Medulla oblongata (tissue), 1 donor: ENCODE measurements at regions not wholly inside any gene's neighbourhood (a gene's known extent, or its start where the extent isn't known, plus 50 kb on each side); places are given as distances from the start of the nearest gene placed in this dataset.

Experiments used
- DNase-seq: peaks from one replicate; pipeline ENCODE4 v3.0.0-alpha.2; 2015; ENCODE audit errors: extremely low spot score

- no peak for DNase-seq
These were observed 271.6 kb upstream of the ARRDC4 start for GRCh38 chr15:97688886-97689285.

GRCh38 chr15:97691078-97691477 is 269.4 kb upstream of the ARRDC4 start:
- no peak for DNase-seq

- DNase-seq: no peak
These were observed 268.7 kb upstream of the ARRDC4 start for GRCh38 chr15:97691799-97692198.

GRCh38 chr15:97692301-97693015 is 268.0 kb upstream of the ARRDC4 start:
- no peak for DNase-seq

- no peak for DNase-seq
These were observed 266.0 kb upstream of the ARRDC4 start for GRCh38 chr15:97694456-97694855.

GRCh38 chr15:97703400-97703799 is 257.1 kb upstream of the ARRDC4 start:
- DNase-seq: no peak

- DNase-seq: no peak
These were observed 254.4 kb upstream of the ARRDC4 start for GRCh38 chr15:97706059-97706458.

GRCh38 chr15:97708252-97708651 is 252.3 kb upstream of the ARRDC4 start:
- no peak for DNase-seq

GRCh38 chr15:97712530-97712929 is 248.0 kb upstream of the ARRDC4 start:
- DNase-seq: no peak

GRCh38 chr15:97717806-97718205 is 242.7 kb upstream of the ARRDC4 start:
- DNase-seq: no peak

GRCh38 chr15:97718509-97718908 is 242.0 kb upstream of the ARRDC4 start:
- DNase-seq: no peak

GRCh38 chr15:97728791-97729190 is 231.7 kb upstream of the ARRDC4 start:
- DNase-seq: peak; percentile 72

- no peak for DNase-seq
These were observed 231.2 kb upstream of the ARRDC4 start for GRCh38 chr15:97729270-97729669.

- no peak for DNase-seq
These were observed 230.2 kb upstream of the ARRDC4 start for GRCh38 chr15:97730315-97730714.

GRCh38 chr15:97731859-97732258 is 228.6 kb upstream of the ARRDC4 start:
- no peak for DNase-seq

- DNase-seq: no peak
These were observed 227.1 kb upstream of the ARRDC4 start for GRCh38 chr15:97733373-97733772.

- DNase-seq: no peak
These were observed 223.8 kb upstream of the ARRDC4 start for GRCh38 chr15:97736748-97737147.

- no peak for DNase-seq
These were observed 214.9 kb upstream of the ARRDC4 start for GRCh38 chr15:97745481-97746071.

GRCh38 chr15:97747342-97747741 is 213.2 kb upstream of the ARRDC4 start:
- no peak for DNase-seq

- DNase-seq: no peak
These were observed 211.9 kb upstream of the ARRDC4 start for GRCh38 chr15:97748576-97748975.

GRCh38 chr15:97750060-97750459 is 210.4 kb upstream of the ARRDC4 start:
- DNase-seq: no peak

- DNase-seq: no peak
These were observed 204.8 kb upstream of the ARRDC4 start for GRCh38 chr15:97755726-97756125.

GRCh38 chr15:97759363-97759762 is 201.1 kb upstream of the ARRDC4 start:
- no peak for DNase-seq

- no peak for DNase-seq
These were observed 199.4 kb upstream of the ARRDC4 start for GRCh38 chr15:97761110-97761509.
